Brain microvascular endothelial cell (primary cell): ENCODE measurements at regions not wholly inside any gene's neighbourhood (a gene's known extent, or its start where the extent isn't known, plus 50 kb on each side); places are given as distances from the start of the nearest gene placed in this dataset.

Experiments
- DNase-seq: peaks from one replicate; pipeline ENCODE4 v3.0.0-alpha.2; 2020
- H3K27ac ChIP-seq: fragments of 250-450 bp; sonication (Bioruptor Pico); 2 replicates; pipeline ENCODE4 v1.5.1; 2020; ENCODE audit warnings: mild to moderate bottlenecking, moderate library complexity
- H3K27me3 ChIP-seq: fragments of 250-450 bp; sonication (Bioruptor Pico); replicated peaks from 2 replicates; pipeline ENCODE4 v1.5.1; 2020; ENCODE audit warnings: mild to moderate bottlenecking
- H3K36me3 ChIP-seq: fragments of 250-450 bp; sonication (Bioruptor Pico); replicated peaks from 2 replicates; pipeline ENCODE4 v1.5.1; 2020; ENCODE audit warnings: mild to moderate bottlenecking
- H3K4me3 ChIP-seq: 2 replicates; pipeline ENCODE4 v1.5.1; 2011; ENCODE audit warnings: low read depth, mild to moderate bottlenecking, control low read depth, low read length, moderate library complexity
- CTCF ChIP-seq: IDR thresholded peaks from 2 replicates; pipeline ENCODE4 v1.5.1; 2011; ENCODE audit warnings: low read depth, mild to moderate bottlenecking, moderate library complexity, low read length, control low read depth, inconsistent platforms; ENCODE audit errors: missing control alignments
- in situ Hi-C: cut with HindIII; loops from 2 replicates; pipeline ENCODE4 v1.10.0; 2017; ENCODE audit warnings: low sequenced_read_pairs, low pct_ligation_motif_present

GRCh38 chr2:59366288-59366687 is 1125.2 kb upstream of the FANCL start:
- no peak for TF ChIP-seq CTCF
- Histone ChIP-seq H3K4me3 (no peak overlapping the region), H3K27ac (no peak overlapping the region), H3K27me3 (no peaks in the 10 kb centered on the region), H3K36me3 (no peaks in the 10 kb centered on the region)
- DNase-seq = no peak
- in situ Hi-C loops = no loop called here

GRCh38 chr2:59354498-59354897 is 1113.4 kb upstream of the FANCL start:
- DNase-seq = no peak
- Histone ChIP-seq H3K4me3 (no peak overlapping the region), H3K27me3 (no peaks in the 10 kb centered on the region), H3K36me3 (no peaks in the 10 kb centered on the region), H3K27ac (no peak overlapping the region)
- no peak for TF ChIP-seq CTCF
- in situ Hi-C loops = no loop called here

DNA sequence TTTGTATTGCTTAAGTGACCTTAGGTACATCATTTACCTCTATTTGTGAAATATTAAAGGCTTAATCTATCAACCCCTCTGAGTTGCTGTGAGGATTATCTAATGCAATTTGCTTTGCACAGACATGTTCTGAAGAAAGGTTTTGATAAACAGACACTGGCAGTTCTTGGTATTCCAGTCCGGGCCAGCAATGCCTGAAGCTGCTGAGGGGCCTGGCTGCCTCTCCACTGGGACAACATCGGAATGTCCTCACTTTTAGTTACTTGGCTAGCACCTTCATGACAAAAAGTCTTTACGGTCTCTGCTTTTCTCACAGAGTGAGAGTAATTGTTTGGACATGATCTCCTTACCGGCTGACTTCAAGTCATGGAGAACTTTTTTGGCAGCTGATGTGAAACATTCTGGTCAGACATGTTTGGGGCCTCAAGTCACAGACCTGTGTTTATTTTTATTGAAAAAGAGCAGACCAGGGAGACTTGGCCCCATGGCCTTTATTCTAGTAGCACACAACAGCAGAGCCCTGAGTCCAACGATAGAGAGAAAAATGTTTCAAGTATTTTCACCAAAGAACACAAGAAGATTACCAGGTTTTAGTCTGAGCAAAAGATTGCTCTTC is 1112.3 kb upstream of the FANCL start:
- DNase-seq = no peak
- Histone ChIP-seq H3K27me3 (no peaks in the 10 kb centered on the region), H3K36me3 (no peaks in the 10 kb centered on the region), H3K27ac (no peak overlapping the region), H3K4me3 (no peak overlapping the region)
- in situ Hi-C loops = no loop called here
- TF ChIP-seq CTCF = no peak

- Histone ChIP-seq H3K27me3 (no peaks in the 10 kb centered on the region), H3K36me3 (no peaks in the 10 kb centered on the region), H3K4me3 (no peak overlapping the region), H3K27ac (no peak overlapping the region)
- in situ Hi-C loops = no loop called here
- DNase-seq = no peak
- TF ChIP-seq CTCF = no peak
Measured at GRCh38 chr2:59342166-59342565, 1101.0 kb upstream of the FANCL start.

GRCh38 chr2:59339837-59340207 is 1098.7 kb upstream of the FANCL start:
- in situ Hi-C loops = no loop called here
- TF ChIP-seq CTCF = no peak
- H3K36me3 ChIP-seq = no peaks in the 10 kb centered on the region

GRCh38 chr2:59339121-59339836 is 1098.2 kb upstream of the FANCL start:
- Histone ChIP-seq H3K27ac (no peak overlapping the region), H3K27me3 (no peaks in the 10 kb centered on the region), H3K36me3 (no peaks in the 10 kb centered on the region), H3K4me3 (no peak overlapping the region)
- in situ Hi-C loops = no loop called here
- DNase-seq = no peak
- TF ChIP-seq CTCF = no peak

More at GRCh38 chr2:59339837-59340207, 1098.7 kb upstream of the FANCL start:
- no peak for DNase-seq
- H3K27me3 ChIP-seq = no peaks in the 10 kb centered on the region
- no peak overlapping the region for H3K4me3 ChIP-seq
- H3K27ac ChIP-seq = no peak overlapping the region
